ENCODE measurements at regions not wholly inside any gene's neighbourhood (a gene's known extent, or its start where the extent isn't known, plus 50 kb on each side); places are given as distances from the start of the nearest gene placed in this dataset.
A peak's percentile ranks its signal among the peaks of the same experiment; 100 is the strongest.

DNA sequence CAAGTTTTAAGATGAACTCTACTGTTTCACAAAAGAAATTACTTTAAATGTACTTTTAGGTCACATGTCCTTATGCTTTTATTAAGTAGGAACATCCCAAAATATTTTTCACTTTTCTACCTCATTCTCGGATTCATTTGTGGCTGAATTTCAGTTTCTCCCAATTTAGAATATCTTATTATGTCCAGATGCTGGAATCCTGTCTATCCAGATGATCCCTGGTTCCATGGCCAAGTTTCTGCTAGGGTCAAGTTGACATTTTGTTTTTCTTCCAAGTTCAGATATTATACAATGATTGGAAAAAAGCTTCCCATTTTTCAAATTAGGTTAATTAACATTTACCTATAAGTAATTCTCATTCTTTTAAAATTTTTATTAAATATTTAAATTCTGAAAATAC, 181.8 kb upstream of the SLC16A7 start:
- TF ChIP-seq, protein P1, sequence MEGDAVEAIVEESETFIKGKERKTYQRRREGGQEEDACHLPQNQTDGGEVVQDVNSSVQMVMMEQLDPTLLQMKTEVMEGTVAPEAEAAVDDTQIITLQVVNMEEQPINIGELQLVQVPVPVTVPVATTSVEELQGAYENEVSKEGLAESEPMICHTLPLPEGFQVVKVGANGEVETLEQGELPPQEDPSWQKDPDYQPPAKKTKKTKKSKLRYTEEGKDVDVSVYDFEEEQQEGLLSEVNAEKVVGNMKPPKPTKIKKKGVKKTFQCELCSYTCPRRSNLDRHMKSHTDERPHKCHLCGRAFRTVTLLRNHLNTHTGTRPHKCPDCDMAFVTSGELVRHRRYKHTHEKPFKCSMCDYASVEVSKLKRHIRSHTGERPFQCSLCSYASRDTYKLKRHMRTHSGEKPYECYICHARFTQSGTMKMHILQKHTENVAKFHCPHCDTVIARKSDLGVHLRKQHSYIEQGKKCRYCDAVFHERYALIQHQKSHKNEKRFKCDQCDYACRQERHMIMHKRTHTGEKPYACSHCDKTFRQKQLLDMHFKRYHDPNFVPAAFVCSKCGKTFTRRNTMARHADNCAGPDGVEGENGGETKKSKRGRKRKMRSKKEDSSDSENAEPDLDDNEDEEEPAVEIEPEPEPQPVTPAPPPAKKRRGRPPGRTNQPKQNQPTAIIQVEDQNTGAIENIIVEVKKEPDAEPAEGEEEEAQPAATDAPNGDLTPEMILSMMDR (IDR thresholded peaks at IDR 0.05; ENCODE audit: borderline replicate concordance, control extremely low read depth, extremely low read depth, insufficient read depth, missing control alignments) = no peak
- in situ Hi-C loops (cut with MboI; ENCODE audit: low sequenced_read_pairs, unreplicated experiment) = loop anchor here (25.0 kb wide), 1 partner anchor 398 kb away; no protein-coding TSS in a partner anchor
- DNase-seq (ENCODE audit: low spot score) = no peak

DNA sequence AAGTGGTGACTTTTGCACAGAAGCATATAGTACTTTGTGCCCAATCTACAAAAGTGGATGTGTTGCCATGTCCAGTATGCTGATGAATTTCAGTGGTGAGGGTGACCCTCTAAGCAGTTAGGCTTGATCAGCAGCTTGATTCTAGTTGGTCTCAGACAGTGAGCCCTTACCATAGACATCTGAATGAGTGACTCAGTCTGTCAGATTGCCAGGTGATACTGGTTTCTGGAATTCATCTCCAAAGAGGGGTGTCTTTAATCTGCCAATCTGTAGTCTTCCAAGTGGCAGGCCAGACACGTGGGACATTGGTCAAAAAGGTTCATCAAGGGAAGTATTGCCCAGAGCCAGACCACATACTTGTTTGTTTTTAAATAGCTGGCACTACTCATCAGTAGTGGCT, 187.4 kb upstream of the SLC16A7 start:
- TF ChIP-seq, protein P1 (IDR thresholded peaks at IDR 0.05; ENCODE audit: borderline replicate concordance, control extremely low read depth, extremely low read depth, insufficient read depth, missing control alignments) = no peak
- no peak for DNase-seq (ENCODE audit: low spot score)
- in situ Hi-C loops (cut with MboI; ENCODE audit: low sequenced_read_pairs, unreplicated experiment) = loop anchor here (25.0 kb wide), 1 partner anchor 404 kb away; no protein-coding TSS in a partner anchor

DNA sequence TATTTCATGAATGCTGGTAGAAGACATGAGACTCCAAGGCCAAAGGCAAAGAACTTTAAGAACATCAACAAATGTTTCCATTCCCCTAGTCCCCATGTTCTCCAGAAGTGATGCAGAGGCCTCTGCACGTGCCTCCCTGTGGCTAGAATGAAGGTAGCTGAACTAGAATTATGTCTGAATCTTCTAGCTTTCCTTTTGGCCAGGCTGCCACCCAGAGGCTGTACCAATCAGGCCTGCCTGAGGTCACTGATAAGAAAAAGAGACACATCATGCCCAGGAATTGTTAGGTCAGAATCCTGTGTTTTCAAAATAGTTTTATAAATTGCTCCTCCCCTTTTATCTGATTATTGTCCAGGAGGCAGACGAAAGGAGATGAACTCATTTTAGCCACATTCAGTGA, 188.0 kb upstream of the SLC16A7 start:
- DNase-seq (ENCODE audit: low spot score) = no peak
- in situ Hi-C loops (cut with MboI; ENCODE audit: low sequenced_read_pairs, unreplicated experiment) = loop anchor here (25.0 kb wide), 1 partner anchor 405 kb away; no protein-coding TSS in a partner anchor
- TF ChIP-seq, protein P1 (IDR thresholded peaks at IDR 0.05; ENCODE audit: borderline replicate concordance, control extremely low read depth, extremely low read depth, insufficient read depth, missing control alignments) = no peak

DNA sequence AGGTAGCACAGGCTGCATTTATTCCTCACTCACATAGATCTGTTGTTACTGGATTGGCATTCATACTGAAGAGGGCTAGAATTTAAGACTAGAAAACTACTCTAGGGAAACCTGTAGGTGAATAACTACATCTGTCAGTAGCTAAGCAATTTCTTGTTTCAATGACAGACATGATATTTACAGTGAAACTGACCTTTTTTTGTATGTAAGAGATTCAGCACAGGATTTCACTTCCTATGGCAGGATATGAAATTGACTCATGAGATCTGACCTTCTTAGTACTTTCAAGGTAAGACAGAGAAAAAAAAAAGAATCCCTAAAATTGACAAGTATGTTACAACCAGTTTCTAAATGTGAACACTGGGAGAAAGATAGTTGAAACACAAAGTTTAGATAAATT, 189.8 kb upstream of the SLC16A7 start:
- in situ Hi-C loops (cut with MboI; ENCODE audit: low sequenced_read_pairs, unreplicated experiment) = loop anchor here (25.0 kb wide), 1 partner anchor 406 kb away; no protein-coding TSS in a partner anchor
- TF ChIP-seq, protein P1 (IDR thresholded peaks at IDR 0.05; ENCODE audit: borderline replicate concordance, control extremely low read depth, extremely low read depth, insufficient read depth, missing control alignments) = no peak
- no peak for DNase-seq (ENCODE audit: low spot score)

DNA sequence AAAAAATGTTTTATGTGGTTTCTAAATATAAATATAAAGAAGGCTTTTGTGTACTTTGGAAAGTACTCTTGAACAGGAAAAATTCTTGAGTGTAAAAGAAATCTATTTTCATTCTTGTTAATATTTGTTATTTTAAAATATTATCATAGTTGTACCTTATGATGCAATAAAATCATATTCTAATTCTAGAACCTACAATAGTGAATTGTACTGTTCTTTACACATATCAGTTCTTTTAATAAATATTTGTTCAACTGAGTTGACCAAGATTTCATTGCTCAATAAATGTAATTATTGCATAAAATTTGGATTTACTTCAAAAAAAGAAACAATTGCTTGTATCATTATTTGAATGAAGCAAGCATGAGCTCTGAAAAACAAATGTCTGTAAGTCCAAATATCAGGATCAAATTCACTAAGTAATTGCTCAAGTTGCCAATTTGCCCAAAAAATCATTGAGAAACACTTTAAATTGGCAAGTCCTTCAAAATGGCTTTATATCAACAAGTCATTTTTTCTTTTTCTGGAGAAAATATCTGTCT, 191.6 kb upstream of the SLC16A7 start:
- TF ChIP-seq, protein P1 (IDR thresholded peaks at IDR 0.05; ENCODE audit: borderline replicate concordance, control extremely low read depth, extremely low read depth, insufficient read depth, missing control alignments) = no peak
- DNase-seq (ENCODE audit: low spot score) = no peak
- in situ Hi-C loops (cut with MboI; ENCODE audit: low sequenced_read_pairs, unreplicated experiment) = loop anchor here (25.0 kb wide), 1 partner anchor 408 kb away; no protein-coding TSS in a partner anchor

DNA sequence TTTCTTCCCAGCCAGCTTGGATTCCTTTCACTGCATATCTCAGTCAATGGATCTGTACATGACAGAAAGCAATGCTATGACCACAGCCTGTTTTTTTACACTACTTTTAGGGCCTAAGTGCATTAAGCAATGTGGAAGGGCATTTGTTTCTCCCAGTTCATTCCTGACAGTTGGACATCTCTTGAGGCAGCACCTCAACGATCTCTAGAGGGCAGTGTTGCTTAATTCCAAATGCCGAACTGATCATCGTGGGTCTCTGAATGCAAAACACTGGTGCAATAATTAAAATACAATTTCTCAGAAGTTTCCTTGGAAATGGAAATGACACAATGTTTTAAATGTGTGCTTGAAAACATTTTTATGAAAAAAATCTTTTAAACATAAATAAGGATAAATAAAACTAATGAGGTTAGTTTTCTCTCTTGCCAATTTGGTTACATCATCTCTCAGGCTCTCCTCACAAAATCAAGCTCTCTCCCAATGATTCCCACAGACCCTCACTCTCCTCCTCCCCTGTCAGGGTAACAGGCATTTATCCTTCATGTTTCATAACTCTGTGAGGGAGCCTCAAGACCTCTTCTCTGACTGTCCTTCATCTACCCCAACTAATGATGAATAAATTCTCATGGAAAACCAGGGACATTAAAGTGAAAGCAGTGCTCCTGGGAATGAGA, 192.4 kb upstream of the SLC16A7 start:
- TF ChIP-seq, protein P1 (IDR thresholded peaks at IDR 0.05; ENCODE audit: borderline replicate concordance, control extremely low read depth, extremely low read depth, insufficient read depth, missing control alignments) = peak; percentile 79
- peak; percentile 6 for DNase-seq (ENCODE audit: low spot score)
- in situ Hi-C loops (cut with MboI; ENCODE audit: low sequenced_read_pairs, unreplicated experiment) = loop anchor here (25.0 kb wide), 1 partner anchor 409 kb away; no protein-coding TSS in a partner anchor
